ENCODE measurements at regions not wholly inside any gene's neighbourhood (a gene's known extent, or its start where the extent isn't known, plus 50 kb on each side); places are given as distances from the start of the nearest gene placed in this dataset.

- TF ChIP-seq, protein P1, sequence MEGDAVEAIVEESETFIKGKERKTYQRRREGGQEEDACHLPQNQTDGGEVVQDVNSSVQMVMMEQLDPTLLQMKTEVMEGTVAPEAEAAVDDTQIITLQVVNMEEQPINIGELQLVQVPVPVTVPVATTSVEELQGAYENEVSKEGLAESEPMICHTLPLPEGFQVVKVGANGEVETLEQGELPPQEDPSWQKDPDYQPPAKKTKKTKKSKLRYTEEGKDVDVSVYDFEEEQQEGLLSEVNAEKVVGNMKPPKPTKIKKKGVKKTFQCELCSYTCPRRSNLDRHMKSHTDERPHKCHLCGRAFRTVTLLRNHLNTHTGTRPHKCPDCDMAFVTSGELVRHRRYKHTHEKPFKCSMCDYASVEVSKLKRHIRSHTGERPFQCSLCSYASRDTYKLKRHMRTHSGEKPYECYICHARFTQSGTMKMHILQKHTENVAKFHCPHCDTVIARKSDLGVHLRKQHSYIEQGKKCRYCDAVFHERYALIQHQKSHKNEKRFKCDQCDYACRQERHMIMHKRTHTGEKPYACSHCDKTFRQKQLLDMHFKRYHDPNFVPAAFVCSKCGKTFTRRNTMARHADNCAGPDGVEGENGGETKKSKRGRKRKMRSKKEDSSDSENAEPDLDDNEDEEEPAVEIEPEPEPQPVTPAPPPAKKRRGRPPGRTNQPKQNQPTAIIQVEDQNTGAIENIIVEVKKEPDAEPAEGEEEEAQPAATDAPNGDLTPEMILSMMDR (IDR thresholded peaks at IDR 0.05; ENCODE audit: poor library complexity, severe bottlenecking) = no peak
- Histone ChIP-seq H3K4me3 (ENCODE audit: severe bottlenecking) (no peak overlapping the region), H3K4me1 (ENCODE audit: insufficient read depth, poor library complexity, severe bottlenecking) (no peaks in the 10 kb centered on the region), H3K27me3 (ENCODE audit: insufficient read depth, poor library complexity, severe bottlenecking) (no peaks in the 10 kb centered on the region), H3K9me3 (ENCODE audit: severe bottlenecking) (no peaks in the 10 kb centered on the region), H3K36me3 (ENCODE audit: low read depth) (no peaks in the 10 kb centered on the region), H3K27ac (ENCODE audit: poor library complexity, severe bottlenecking) (no peak overlapping the region)
- DNase-seq (ENCODE audit: low spot score) (no peak), ATAC-seq (ENCODE audit: low read depth) (no peak)
These were observed 156.2 kb upstream of the RGS18 start for GRCh38 chr1:192002063-192002462.

- TF ChIP-seq, protein P1 (IDR thresholded peaks at IDR 0.05; ENCODE audit: poor library complexity, severe bottlenecking) = no peak
- Histone ChIP-seq H3K9me3 (ENCODE audit: severe bottlenecking) (no peaks in the 10 kb centered on the region), H3K27ac (ENCODE audit: poor library complexity, severe bottlenecking) (no peak overlapping the region)
These were observed 154.8 kb upstream of the RGS18 start for GRCh38 chr1:192003295-192004077.

DNA sequence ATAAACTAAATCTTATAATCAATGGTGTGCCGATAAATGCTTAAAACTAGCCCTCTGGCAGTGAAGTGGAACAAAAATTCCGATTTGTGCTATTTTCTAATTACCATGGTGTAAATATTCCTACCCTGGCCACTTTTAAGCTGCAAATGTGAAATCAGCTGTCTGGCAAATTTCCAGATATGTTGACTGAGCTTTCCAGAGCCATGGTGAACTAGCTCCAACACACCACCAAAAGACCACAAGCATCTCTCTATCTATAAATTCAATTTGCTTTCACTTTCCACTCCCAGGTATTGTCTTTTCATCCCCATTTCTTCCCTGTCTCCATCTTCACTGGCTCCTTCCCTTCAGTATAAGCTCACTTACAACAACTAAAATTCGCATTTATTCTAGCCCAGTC is 152.3 kb upstream of the RGS18 start:
- Histone ChIP-seq H3K4me3 (ENCODE audit: severe bottlenecking) (no peak overlapping the region), H3K36me3 (ENCODE audit: low read depth) (no peaks in the 10 kb centered on the region), H3K27me3 (ENCODE audit: insufficient read depth, poor library complexity, severe bottlenecking) (no peaks in the 10 kb centered on the region), H3K27ac (ENCODE audit: poor library complexity, severe bottlenecking) (no peak overlapping the region), H3K9me3 (ENCODE audit: severe bottlenecking) (no peaks in the 10 kb centered on the region), H3K4me1 (ENCODE audit: insufficient read depth, poor library complexity, severe bottlenecking) (no peaks in the 10 kb centered on the region)
- DNase-seq (ENCODE audit: low spot score) = no peak
- ATAC-seq (ENCODE audit: low read depth) = no peak
- TF ChIP-seq, protein P1 (IDR thresholded peaks at IDR 0.05; ENCODE audit: poor library complexity, severe bottlenecking) = no peak

More at GRCh38 chr1:192003295-192004077, 154.8 kb upstream of the RGS18 start:
- no peaks in the 10 kb centered on the region for H3K36me3 ChIP-seq (ENCODE audit: low read depth)
- DNase-seq (ENCODE audit: low spot score) (no peak), ATAC-seq (ENCODE audit: low read depth) (no peak)
- no peaks in the 10 kb centered on the region for H3K4me1 ChIP-seq (ENCODE audit: insufficient read depth, poor library complexity, severe bottlenecking)
- no peak overlapping the region for H3K4me3 ChIP-seq (ENCODE audit: severe bottlenecking)
- no peaks in the 10 kb centered on the region for H3K27me3 ChIP-seq (ENCODE audit: insufficient read depth, poor library complexity, severe bottlenecking)

GRCh38 chr1:192008281-192008825 is 149.9 kb upstream of the RGS18 start:
- no peaks in the 10 kb centered on the region for H3K4me1 ChIP-seq (ENCODE audit: insufficient read depth, poor library complexity, severe bottlenecking)
- DNase-seq (ENCODE audit: low spot score) (no peak), ATAC-seq (ENCODE audit: low read depth) (no peak)
- H3K27ac ChIP-seq (ENCODE audit: poor library complexity, severe bottlenecking) = no peak overlapping the region
- TF ChIP-seq, protein P1 (IDR thresholded peaks at IDR 0.05; ENCODE audit: poor library complexity, severe bottlenecking) = no peak
- H3K27me3 ChIP-seq (ENCODE audit: insufficient read depth, poor library complexity, severe bottlenecking) = no peaks in the 10 kb centered on the region
- H3K36me3 ChIP-seq (ENCODE audit: low read depth) = no peaks in the 10 kb centered on the region
- H3K9me3 ChIP-seq (ENCODE audit: severe bottlenecking) = no peaks in the 10 kb centered on the region
- H3K4me3 ChIP-seq (ENCODE audit: severe bottlenecking) = no peak overlapping the region

GRCh38 chr1:192010406-192010805 is 147.9 kb upstream of the RGS18 start:
- ATAC-seq (ENCODE audit: low read depth) (no peak), DNase-seq (ENCODE audit: low spot score) (no peak)
- TF ChIP-seq, protein P1 (IDR thresholded peaks at IDR 0.05; ENCODE audit: poor library complexity, severe bottlenecking) = no peak
- H3K4me3 ChIP-seq (ENCODE audit: severe bottlenecking) = no peak overlapping the region
- peaks cover 4% of the 10 kb centered on the region for H3K27me3 ChIP-seq (ENCODE audit: insufficient read depth, poor library complexity, severe bottlenecking)
- H3K4me1 ChIP-seq (ENCODE audit: insufficient read depth, poor library complexity, severe bottlenecking) = no peaks in the 10 kb centered on the region
- no peaks in the 10 kb centered on the region for H3K36me3 ChIP-seq (ENCODE audit: low read depth)
- no peak overlapping the region for H3K27ac ChIP-seq (ENCODE audit: poor library complexity, severe bottlenecking)
- H3K9me3 ChIP-seq (ENCODE audit: severe bottlenecking) = no peaks in the 10 kb centered on the region
